SW480 (cell line): ENCODE measurements at regions not wholly inside any gene's neighbourhood (a gene's known extent, or its start where the extent isn't known, plus 50 kb on each side); places are given as distances from the start of the nearest gene placed in this dataset.

Source experiments
- DNase-seq: peaks from one replicate; pipeline ENCODE4 v3.0.0-alpha.2; 2016; ENCODE audit warnings: low spot score

DNA sequence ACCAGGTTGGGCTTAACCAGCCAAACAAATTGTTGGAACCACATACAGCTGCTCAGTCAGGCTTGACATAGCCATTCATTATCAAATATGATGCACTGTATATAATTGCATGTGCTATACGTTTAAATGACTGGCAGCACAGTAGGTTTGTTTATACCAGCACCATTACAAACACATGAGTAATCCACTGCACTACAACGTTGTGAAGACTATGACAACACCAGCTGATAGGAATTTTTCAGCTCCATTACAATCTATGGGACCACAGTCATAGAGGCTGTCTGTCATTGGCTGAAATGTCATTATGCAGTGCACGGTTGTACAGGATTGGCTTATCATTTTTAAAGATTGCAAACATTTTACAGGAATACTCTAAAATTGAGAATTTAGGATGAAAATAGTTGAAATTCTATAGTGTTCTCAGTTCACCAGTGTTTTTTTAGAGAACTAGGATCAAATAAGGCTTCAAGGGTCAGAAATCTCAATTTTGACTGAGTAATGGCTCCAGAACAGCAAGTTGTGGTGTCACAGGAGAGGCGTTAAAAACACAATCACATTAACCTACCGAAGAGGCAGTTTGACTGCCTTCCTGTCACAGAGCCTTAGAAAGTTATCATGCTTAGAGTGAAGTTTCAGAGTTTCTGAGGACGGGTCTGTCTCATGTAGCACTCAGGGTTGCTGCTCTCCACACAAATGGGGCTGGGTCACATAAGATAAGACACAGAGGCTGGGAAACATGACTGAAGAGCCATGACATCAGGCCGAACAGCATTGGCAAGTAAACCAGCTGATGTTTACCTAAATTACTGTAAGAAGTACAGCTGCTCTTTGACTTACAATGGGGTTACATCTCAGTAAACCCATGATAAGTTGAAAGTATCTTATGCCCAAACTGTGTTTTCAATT is 60.7 kb upstream of the SMLR1 start:
- no peak for DNase-seq

DNA sequence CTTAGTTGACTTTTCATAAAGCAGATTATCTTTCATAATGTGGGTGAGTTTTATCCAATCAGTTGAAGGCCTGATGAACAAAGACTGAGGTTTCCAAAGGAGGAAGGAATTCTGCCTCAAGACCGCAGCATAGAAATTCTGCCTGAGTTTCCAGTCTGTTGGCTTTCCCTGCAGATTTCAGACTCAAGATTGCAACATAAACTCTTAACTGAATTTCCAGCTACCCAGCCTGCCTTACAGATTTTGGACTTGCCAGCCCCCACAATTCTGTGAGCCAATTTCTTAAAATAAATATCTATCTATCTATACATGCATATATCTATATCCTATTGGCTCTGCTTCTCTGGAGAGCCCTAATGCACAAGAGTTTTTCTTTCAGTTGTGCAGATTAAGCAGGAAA is 57.3 kb upstream of the SMLR1 start:
- no peak for DNase-seq

DNA sequence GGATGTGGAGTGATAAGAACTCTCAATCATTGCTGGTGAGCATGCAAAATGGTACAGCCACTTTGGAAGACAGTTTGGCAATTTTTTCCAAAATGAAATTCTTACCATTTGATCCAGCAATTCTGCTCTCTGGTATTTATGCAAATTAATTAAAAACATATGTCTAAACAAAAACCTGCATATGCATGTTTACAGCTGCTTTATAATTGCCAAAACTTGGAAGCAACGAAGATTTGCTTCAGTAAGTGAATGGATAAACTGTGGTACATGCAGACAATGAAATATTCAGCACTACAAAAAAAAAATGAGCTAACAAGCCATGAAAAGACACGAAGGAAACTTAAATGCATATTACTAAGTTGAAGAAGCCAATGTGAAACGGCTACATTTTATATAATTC is 55.5 kb upstream of the SMLR1 start:
- no peak for DNase-seq

DNA sequence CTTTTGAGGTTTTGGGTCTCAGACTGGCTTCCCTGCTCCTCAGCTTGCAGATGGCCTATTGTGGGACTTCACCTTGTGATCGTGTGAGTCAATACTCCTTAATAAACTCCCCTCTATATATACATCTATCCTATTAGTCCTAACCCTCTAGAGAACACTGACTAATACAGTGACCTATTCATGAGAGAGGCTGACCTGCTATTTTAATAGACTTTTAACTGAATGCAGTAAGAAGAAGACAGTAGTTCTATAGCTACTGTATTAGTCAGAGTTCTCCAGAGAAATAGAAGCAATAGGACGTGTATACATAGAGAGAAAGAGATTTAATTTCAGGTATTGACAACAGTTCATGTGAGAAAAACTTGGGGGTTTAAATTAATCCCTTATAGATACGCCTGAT is 53.3 kb upstream of the SMLR1 start:
- DNase-seq: no peak

DNA sequence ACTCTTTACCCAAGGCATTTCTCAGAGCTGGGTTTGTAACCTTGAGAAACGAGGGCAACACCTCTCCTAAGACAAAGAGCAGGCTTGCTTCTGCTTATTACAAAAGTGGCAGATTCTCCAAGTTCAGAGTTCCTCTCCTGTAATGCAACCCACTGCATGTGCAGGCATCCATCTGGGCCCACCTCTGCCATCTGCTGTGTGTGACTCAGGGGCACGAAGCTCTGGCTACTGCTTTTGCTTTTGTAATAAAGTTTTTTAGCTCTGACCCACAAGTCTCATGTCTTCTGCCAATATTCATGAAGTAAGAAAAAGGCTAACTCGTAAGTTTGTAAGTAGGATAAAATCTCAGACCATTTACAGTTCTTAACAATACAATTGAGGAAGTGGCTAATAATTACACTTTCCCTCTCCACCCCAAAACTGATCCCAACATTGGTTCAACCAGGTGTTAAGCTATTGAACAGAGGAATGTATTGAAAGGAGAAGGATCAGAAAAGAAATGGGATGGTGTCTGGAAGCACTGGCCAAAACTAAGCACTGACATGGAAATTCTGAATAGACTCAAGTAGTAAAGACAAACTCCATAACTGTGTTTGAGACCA is 51.7 kb upstream of the SMLR1 start:
- DNase-seq: no peak

DNA sequence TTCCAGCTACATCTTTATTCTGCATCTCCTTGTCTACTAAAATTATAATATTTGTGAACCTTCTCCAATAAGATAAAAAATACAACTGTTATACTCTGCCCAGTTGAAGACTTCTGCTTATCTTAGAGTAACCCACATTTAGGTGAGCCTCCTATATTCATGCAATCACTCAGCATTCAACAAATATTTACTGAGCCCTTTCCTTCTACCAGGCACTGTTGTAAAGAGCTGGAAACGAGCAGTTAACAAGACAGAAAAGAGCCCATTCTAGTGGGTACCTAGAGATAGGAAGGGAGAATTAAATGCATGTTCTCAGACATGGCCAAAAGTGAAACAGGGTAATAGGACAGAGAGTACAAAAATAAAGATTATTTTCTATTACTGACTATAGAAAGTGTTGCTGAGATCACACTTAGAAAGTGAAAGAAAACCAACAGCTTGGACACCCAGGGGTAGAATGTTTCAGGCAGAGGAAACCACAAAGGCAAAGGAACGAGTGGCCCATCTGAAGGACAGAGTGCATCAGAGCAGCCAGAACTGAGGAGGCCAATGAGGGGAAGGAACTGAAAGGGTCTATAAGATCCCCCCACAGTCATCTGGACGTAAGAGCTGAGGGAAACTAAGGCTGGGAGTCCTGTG is 50.8 kb upstream of the SMLR1 start:
- DNase-seq: no peak
